ENCODE measurements at regions not wholly inside any gene's neighbourhood (a gene's known extent, or its start where the extent isn't known, plus 50 kb on each side); places are given as distances from the start of the nearest gene placed in this dataset.

GRCh38 chr5:3312299-3312698 is 283.3 kb upstream of the IRX1 start:
- DNase-seq, result no peak

GRCh38 chr5:3311433-3311832 is 284.2 kb upstream of the IRX1 start:
- no peak for DNase-seq

GRCh38 chr5:3310541-3311261 is 284.9 kb upstream of the IRX1 start:
- no peak for DNase-seq

GRCh38 chr5:3309538-3309937 is 286.1 kb upstream of the IRX1 start:
- no peak for DNase-seq

GRCh38 chr5:3307982-3308621 is 287.5 kb upstream of the IRX1 start:
- DNase-seq, result no peak

GRCh38 chr5:3305432-3305831 is 290.2 kb upstream of the IRX1 start:
- no peak for DNase-seq

- DNase-seq, result no peak
These were observed 291.3 kb upstream of the IRX1 start for GRCh38 chr5:3304346-3304745.

- no peak for DNase-seq
These were observed 291.9 kb upstream of the IRX1 start for GRCh38 chr5:3303777-3304176.

- no peak for DNase-seq
These were observed 293.4 kb upstream of the IRX1 start for GRCh38 chr5:3302228-3302627.

GRCh38 chr5:3301306-3301705 is 294.3 kb upstream of the IRX1 start:
- no peak for DNase-seq

GRCh38 chr5:3300726-3301125 is 294.9 kb upstream of the IRX1 start:
- DNase-seq, result peak; percentile 21

GRCh38 chr5:3299441-3299840 is 296.2 kb upstream of the IRX1 start:
- no peak for DNase-seq

- DNase-seq, result peak; percentile 15
These were observed 297.8 kb upstream of the IRX1 start for GRCh38 chr5:3297853-3298252.

- no peak for DNase-seq
These were observed 307.3 kb upstream of the IRX1 start for GRCh38 chr5:3288325-3288724.

GRCh38 chr5:3287516-3287915 is 308.1 kb upstream of the IRX1 start:
- DNase-seq, result no peak

- no peak for DNase-seq
These were observed 310.0 kb upstream of the IRX1 start for GRCh38 chr5:3285621-3286020.

- DNase-seq, result no peak
These were observed 311.1 kb upstream of the IRX1 start for GRCh38 chr5:3284506-3284905.

GRCh38 chr5:3282841-3283240 is 312.8 kb upstream of the IRX1 start:
- DNase-seq, result no peak

- DNase-seq, result no peak
These were observed 314.3 kb upstream of the IRX1 start for GRCh38 chr5:3281366-3281765.

GRCh38 chr5:3278643-3279042 is 317.0 kb upstream of the IRX1 start:
- DNase-seq, result no peak

GRCh38 chr5:3277590-3278196 is 317.9 kb upstream of the IRX1 start:
- DNase-seq, result no peak

GRCh38 chr5:3276896-3277295 is 318.7 kb upstream of the IRX1 start:
- no peak for DNase-seq

GRCh38 chr5:3269395-3270169 is 326.1 kb upstream of the IRX1 start:
- DNase-seq, result peak; percentile 1
